ENCODE measurements at regions not wholly inside any gene's neighbourhood (a gene's known extent, or its start where the extent isn't known, plus 50 kb on each side); places are given as distances from the start of the nearest gene placed in this dataset.

DNA sequence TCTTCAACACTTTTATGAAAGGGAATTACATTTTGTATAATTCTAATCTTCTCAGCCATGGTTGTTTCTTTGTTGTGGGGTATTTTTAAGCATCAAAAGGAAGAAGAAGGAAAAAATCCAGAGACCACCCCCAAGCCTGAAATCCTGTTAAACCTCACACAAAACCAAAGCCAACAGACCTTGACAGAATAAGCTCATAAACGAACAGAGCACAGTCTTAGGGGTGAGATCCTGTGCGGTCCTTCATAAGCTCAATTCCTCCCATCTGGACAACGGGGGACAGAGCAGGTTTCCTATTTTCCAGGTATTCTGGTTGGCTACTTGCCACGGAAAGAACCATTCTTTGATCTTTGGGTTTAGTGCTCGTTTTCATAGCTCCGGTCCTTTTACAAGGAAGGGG, 151.3 kb upstream of the SULF2 start:
- TF ChIP-seq, protein P1, sequence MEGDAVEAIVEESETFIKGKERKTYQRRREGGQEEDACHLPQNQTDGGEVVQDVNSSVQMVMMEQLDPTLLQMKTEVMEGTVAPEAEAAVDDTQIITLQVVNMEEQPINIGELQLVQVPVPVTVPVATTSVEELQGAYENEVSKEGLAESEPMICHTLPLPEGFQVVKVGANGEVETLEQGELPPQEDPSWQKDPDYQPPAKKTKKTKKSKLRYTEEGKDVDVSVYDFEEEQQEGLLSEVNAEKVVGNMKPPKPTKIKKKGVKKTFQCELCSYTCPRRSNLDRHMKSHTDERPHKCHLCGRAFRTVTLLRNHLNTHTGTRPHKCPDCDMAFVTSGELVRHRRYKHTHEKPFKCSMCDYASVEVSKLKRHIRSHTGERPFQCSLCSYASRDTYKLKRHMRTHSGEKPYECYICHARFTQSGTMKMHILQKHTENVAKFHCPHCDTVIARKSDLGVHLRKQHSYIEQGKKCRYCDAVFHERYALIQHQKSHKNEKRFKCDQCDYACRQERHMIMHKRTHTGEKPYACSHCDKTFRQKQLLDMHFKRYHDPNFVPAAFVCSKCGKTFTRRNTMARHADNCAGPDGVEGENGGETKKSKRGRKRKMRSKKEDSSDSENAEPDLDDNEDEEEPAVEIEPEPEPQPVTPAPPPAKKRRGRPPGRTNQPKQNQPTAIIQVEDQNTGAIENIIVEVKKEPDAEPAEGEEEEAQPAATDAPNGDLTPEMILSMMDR (IDR thresholded peaks at IDR 0.05; ENCODE audit: extremely low read depth, insufficient read depth, missing control alignments), result no peak
- DNase-seq (ENCODE audit: low spot score), result no peak
- in situ Hi-C loops (cut with MboI; ENCODE audit: low pct_unique_long_range_greater_than_20kb, low sequenced_read_pairs, unreplicated experiment), result no loop called here

DNA sequence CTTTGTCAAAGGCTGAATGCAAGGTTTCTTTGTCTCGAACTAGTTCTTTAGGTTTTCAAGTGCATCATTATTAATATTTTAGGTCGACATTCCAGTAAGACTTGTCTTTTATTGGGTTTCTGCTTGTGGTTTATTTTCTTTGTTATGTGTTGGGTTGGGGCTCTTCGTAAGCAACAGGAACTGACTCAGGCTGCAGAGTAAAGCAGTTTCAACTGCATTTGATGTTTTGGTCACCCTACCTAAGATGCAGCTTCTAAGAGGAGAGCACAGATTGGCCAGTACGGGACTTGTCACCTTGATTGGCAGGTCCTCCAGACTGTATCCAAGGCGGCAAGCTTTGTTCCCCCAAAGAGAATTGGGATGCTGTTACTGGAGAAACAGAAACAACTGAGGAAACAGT, 149.5 kb upstream of the SULF2 start:
- in situ Hi-C loops (cut with MboI; ENCODE audit: low pct_unique_long_range_greater_than_20kb, low sequenced_read_pairs, unreplicated experiment), result no loop called here
- TF ChIP-seq, protein P1 (IDR thresholded peaks at IDR 0.05; ENCODE audit: extremely low read depth, insufficient read depth, missing control alignments), result no peak
- no peak for DNase-seq (ENCODE audit: low spot score)

DNA sequence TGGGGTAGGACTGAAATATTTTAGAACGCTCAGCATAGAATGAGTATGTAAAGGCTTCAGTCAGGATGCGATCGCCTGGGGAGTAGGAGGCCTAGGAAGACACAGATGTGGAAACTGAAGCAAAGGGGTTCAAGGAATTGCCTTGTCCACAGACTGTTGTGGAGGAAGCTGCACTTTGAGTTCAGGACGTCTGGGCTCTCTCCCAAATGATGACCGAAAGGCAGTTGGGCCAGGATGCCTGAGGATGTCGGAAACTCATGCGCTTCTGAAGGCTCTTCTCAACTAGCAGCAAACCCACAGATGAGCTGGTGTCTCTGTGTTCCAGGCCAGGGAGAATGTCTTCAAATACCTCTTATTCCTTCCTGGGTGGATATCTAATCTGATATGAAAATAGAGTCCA, 146.2 kb upstream of the SULF2 start:
- TF ChIP-seq, protein P1 (IDR thresholded peaks at IDR 0.05; ENCODE audit: extremely low read depth, insufficient read depth, missing control alignments), result no peak
- DNase-seq (ENCODE audit: low spot score), result no peak
- in situ Hi-C loops (cut with MboI; ENCODE audit: low pct_unique_long_range_greater_than_20kb, low sequenced_read_pairs, unreplicated experiment), result no loop called here

DNA sequence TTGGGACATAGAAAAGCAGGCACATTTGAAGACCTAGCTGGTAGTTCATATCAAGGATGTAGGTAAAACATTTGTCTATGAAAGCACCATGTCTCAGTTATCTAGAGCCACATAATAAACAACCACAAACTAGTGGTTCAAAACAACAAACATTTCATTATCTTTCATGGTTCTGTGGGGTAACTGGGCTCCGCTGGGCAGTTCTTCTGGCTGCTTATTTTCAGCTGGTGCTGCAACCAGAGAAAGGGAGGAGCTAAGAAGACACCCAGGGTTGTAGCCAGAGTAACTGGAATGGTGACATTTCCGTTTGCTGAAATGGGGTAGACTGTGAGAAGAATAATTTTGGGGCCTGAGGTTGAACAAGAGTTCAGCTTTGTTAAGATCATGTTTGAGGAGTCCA, 145.7 kb upstream of the SULF2 start:
- in situ Hi-C loops (cut with MboI; ENCODE audit: low pct_unique_long_range_greater_than_20kb, low sequenced_read_pairs, unreplicated experiment), result no loop called here
- DNase-seq (ENCODE audit: low spot score), result no peak
- TF ChIP-seq, protein P1 (IDR thresholded peaks at IDR 0.05; ENCODE audit: extremely low read depth, insufficient read depth, missing control alignments), result no peak

- in situ Hi-C loops (cut with MboI; ENCODE audit: low pct_unique_long_range_greater_than_20kb, low sequenced_read_pairs, unreplicated experiment), result no loop called here
- DNase-seq (ENCODE audit: low spot score), result no peak
- TF ChIP-seq, protein P1 (IDR thresholded peaks at IDR 0.05; ENCODE audit: extremely low read depth, insufficient read depth, missing control alignments), result no peak
Measured at GRCh38 chr20:47929368-47930115, 144.3 kb upstream of the SULF2 start.

DNA sequence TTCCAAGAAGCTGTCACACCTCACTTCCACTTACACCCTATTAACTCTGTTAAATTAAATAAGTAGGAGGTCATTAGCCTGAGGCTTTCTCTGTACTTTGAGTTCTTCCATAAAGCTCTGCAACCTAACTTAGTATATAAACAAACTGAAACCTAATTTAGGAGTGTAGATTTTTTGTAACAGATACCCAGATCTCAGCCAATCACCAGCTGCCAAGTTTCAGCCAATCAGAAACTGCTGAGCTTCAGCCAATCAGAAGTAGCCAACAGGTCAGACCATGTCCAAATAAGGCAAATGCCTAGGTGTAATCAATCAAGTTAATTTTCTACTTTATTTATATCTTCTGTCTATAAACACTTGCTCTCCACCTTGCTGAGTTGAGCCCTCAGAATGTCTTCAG, 142.7 kb upstream of the SULF2 start:
- in situ Hi-C loops (cut with MboI; ENCODE audit: low pct_unique_long_range_greater_than_20kb, low sequenced_read_pairs, unreplicated experiment), result no loop called here
- DNase-seq (ENCODE audit: low spot score), result no peak
- TF ChIP-seq, protein P1 (IDR thresholded peaks at IDR 0.05; ENCODE audit: extremely low read depth, insufficient read depth, missing control alignments), result no peak
